HCT116 (cell line): ENCODE measurements at regions not wholly inside any gene's neighbourhood (a gene's known extent, or its start where the extent isn't known, plus 50 kb on each side); places are given as distances from the start of the nearest gene placed in this dataset.

Experiments
- ATAC-seq: fragments of 200-7000 bp; cut with Tn5 transposase; 2 replicates; pipeline ENCODE4 v1.9.1; 2020; ENCODE audit warnings: mild to moderate bottlenecking, moderate library complexity
- BruUV-seq: library from RNA; stranded (reverse); fragments of 400-500 nt; replicated peaks from 2 replicates; lab custom pipeline; 2021; lab: Mats Ljungman, UMichigan
- CTCF ChIA-PET: fragments of 300-600 bp; sonication (Branson Sonifier 250); formaldehyde crosslinking; loops from one replicate; lab custom pipeline; 2021; ENCODE audit warnings: antibody characterized with exemption; lab: Charles Lee
- POLR2A ChIA-PET: fragments of 300-600, 350-600 bp; sonication (Branson Sonifier 250); formaldehyde crosslinking; loops from one replicate; lab custom pipeline; 2021; ENCODE audit warnings: antibody characterized with exemption; lab: Charles Lee
- RAD21 ChIA-PET, 2 experiments: fragments of 300-600 bp; sonication (Branson Sonifier 250); formaldehyde crosslinking; loops; one replicate each; lab custom pipeline; 2023; ENCODE audit warnings: low total read pairs in 2 of 2; ENCODE audit not compliant: uncharacterized antibody in 2 of 2, unreplicated experiment in 2 of 2, low non-redundant PET in 1 of 2; lab: Charles Lee
- DNase-seq: peaks from one replicate; pipeline ENCODE4 v3.0.0-alpha.2; 2010; ENCODE audit warnings: low read depth, low spot score
- H2AFZ ChIP-seq: fragments of 200-600 bp; shearing (Covaris generic), sonication (generic); 2 replicates; pipeline ENCODE4 v1.6.1; 2017; ENCODE audit warnings: low read depth, mixed run types, mixed read lengths, antibody characterized with exemption, low read length; ENCODE audit not compliant: poor library complexity, severe bottlenecking
- H3K27ac ChIP-seq: 2 replicates; pipeline ENCODE4 v1.5.1; 2012; ENCODE audit warnings: low read depth, low read length
- H3K27me3 ChIP-seq: fragments of 200-600 bp; sonication (generic); 2 replicates; pipeline ENCODE4 v1.6.1; 2016; ENCODE audit warnings: mixed run types, low read length, mixed read lengths; ENCODE audit not compliant: insufficient read depth
- H3K36me3 ChIP-seq, 2 experiments: fragments of 200-500 bp in 1 of 2; fragments of 200-600 bp in 1 of 2; sonication (Bioruptor generic) in 1 of 2; sonication (generic) in 1 of 2; 2 replicates each; pipeline versions ENCODE4 v1.5.1 to v1.6.1; 2014 to 2016; ENCODE audit warnings: low read length in 2 of 2, inconsistent platforms in 1 of 2, mixed read lengths in 1 of 2, mixed run types in 1 of 2; ENCODE audit not compliant: insufficient read depth in 2 of 2, control insufficient read depth in 1 of 2
- H3K4me1 ChIP-seq, 2 experiments: fragments of 200-600 bp in 1 of 2; sonication (generic) in 1 of 2; 2 replicates each; pipeline versions ENCODE4 v1.5.1 to v1.6.1; 2012 to 2017; ENCODE audit warnings: low read length in 2 of 2, inconsistent platforms in 1 of 2, mild to moderate bottlenecking in 1 of 2, mixed read lengths in 1 of 2, mixed run types in 1 of 2, moderate library complexity in 1 of 2; ENCODE audit not compliant: insufficient read depth in 2 of 2, control insufficient read depth in 1 of 2
- H3K4me2 ChIP-seq: fragments of 200-600 bp; sonication (generic); 2 replicates; pipeline ENCODE4 v1.6.1; 2017; ENCODE audit warnings: mixed run types, low read length, mixed read lengths
- H3K4me3 ChIP-seq, 2 experiments: fragments of 200-600 bp in 1 of 2; sonication (generic) in 1 of 2; replicated peaks in 1 of 2; 2 replicates each; pipeline ENCODE4 v1.5.1; 2011 to 2016; ENCODE audit warnings: low read length in 2 of 2, control low read depth in 1 of 2, low read depth in 1 of 2, mild to moderate bottlenecking in 1 of 2, mixed read lengths in 1 of 2, mixed run types in 1 of 2
- H3K79me2 ChIP-seq: fragments of 200-600 bp; sonication (generic); 2 replicates; pipeline ENCODE4 v1.6.1; 2017; ENCODE audit warnings: mild to moderate bottlenecking, mixed run types, low read length, moderate library complexity, mixed read lengths; ENCODE audit not compliant: insufficient read depth
- H3K9ac ChIP-seq: fragments of 200-600 bp; sonication (generic); 2 replicates; pipeline ENCODE4 v1.6.1; 2016; ENCODE audit warnings: low read length, mixed read lengths
- H3K9me2 ChIP-seq: fragments of 200-600 bp; sonication (generic), shearing (Covaris generic); 2 replicates; pipeline ENCODE4 v1.6.1; 2017; ENCODE audit warnings: mixed run types, mild to moderate bottlenecking, moderate library complexity; ENCODE audit not compliant: insufficient read depth
- H3K9me3 ChIP-seq, 2 experiments: fragments of 200-500 bp in 1 of 2; fragments of 200-600 bp in 1 of 2; sonication (Bioruptor generic) in 1 of 2; sonication (generic) in 1 of 2; 2 replicates each; pipeline ENCODE4 v1.6.1; 2014 to 2017; ENCODE audit warnings: low read length in 2 of 2, mixed read lengths in 2 of 2, inconsistent platforms in 1 of 2, low read depth in 1 of 2, mild to moderate bottlenecking in 1 of 2, mixed run types in 1 of 2, moderate library complexity in 1 of 2; ENCODE audit not compliant: control insufficient read depth in 1 of 2, insufficient read depth in 1 of 2
- H4K20me1 ChIP-seq: fragments of 200-600 bp; sonication (generic), shearing (Covaris generic); 2 replicates; pipeline ENCODE4 v1.6.1; 2017; ENCODE audit warnings: mixed run types, mild to moderate bottlenecking, moderate library complexity; ENCODE audit not compliant: insufficient read depth
- CBX3 ChIP-seq: IDR thresholded peaks from 2 replicates; pipeline ENCODE4 v1.6.1; 2012; ENCODE audit warnings: low read depth
- CEBPB ChIP-seq: IDR thresholded peaks from 2 replicates; pipeline ENCODE4 v1.6.1; 2012; ENCODE audit warnings: low read depth
- EGR1 ChIP-seq: IDR thresholded peaks from 2 replicates; pipeline ENCODE4 v1.6.1; 2012; ENCODE audit warnings: low read depth
- EZH2 ChIP-seq: fragments of 200-600 bp; sonication (generic); IDR thresholded peaks from 2 replicates; pipeline ENCODE4 v1.6.1; 2017; ENCODE audit warnings: antibody characterized with exemption, mixed run types
- FOSL1 ChIP-seq: IDR thresholded peaks from 2 replicates; pipeline ENCODE4 v1.6.1; 2012; ENCODE audit warnings: low read depth
- JUND ChIP-seq: IDR thresholded peaks from 2 replicates; pipeline ENCODE4 v1.6.1; 2012
- MAX ChIP-seq: IDR thresholded peaks from 2 replicates; pipeline ENCODE4 v1.6.1; 2012
- POLR2AphosphoS5 ChIP-seq: IDR thresholded peaks from 2 replicates; pipeline ENCODE4 v1.6.1; 2011; ENCODE audit warnings: mild to moderate bottlenecking, low read depth, low read length, moderate library complexity
- RAD21 ChIP-seq: IDR thresholded peaks from 2 replicates; pipeline ENCODE4 v1.6.1; 2012; ENCODE audit warnings: low read depth, mild to moderate bottlenecking
- SIN3A ChIP-seq: IDR thresholded peaks from 2 replicates; pipeline ENCODE4 v1.6.1; 2012; ENCODE audit warnings: low read depth
- SP1 ChIP-seq: IDR thresholded peaks from 2 replicates; pipeline ENCODE4 v1.6.1; 2012; ENCODE audit warnings: low read depth
- SRF ChIP-seq: IDR thresholded peaks from 2 replicates; pipeline ENCODE4 v1.6.1; 2012; ENCODE audit warnings: low read depth
- TCF7L2 ChIP-seq: IDR thresholded peaks from 2 replicates; pipeline ENCODE4 v1.7.0; 2011; ENCODE audit warnings: borderline replicate concordance, inconsistent platforms; ENCODE audit not compliant: insufficient read depth, insufficient read length; ENCODE audit errors: extremely low read depth
- YY1 ChIP-seq: IDR thresholded peaks from 2 replicates; pipeline ENCODE4 v1.6.1; 2011; ENCODE audit warnings: low read length, low read depth, moderate library complexity, mild to moderate bottlenecking; ENCODE audit not compliant: insufficient replicate concordance; ENCODE audit errors: extremely low read depth
- ZNF274 ChIP-seq: fragments of 200-500 bp; sonication (Bioruptor generic); IDR thresholded peaks from 2 replicates; pipeline ENCODE4 v1.6.1; 2014; ENCODE audit warnings: mild to moderate bottlenecking, low read depth, low read length, inconsistent platforms
- intact Hi-C: fragments of 100-400 bp; cut with micrococcal nuclease; formaldehyde crosslinking; loops from 2 replicates; pipeline ENCODE4 v1.10.0; 2022
- TF ChIP-seq, protein P1 (sequence below): IDR thresholded peaks from 2 replicates; pipeline ENCODE4 v1.6.1; 2012
- TF ChIP-seq, protein P2 (sequence below): IDR thresholded peaks from 2 replicates; pipeline ENCODE4 v1.6.1; 2012; ENCODE audit warnings: low read depth

DNA sequence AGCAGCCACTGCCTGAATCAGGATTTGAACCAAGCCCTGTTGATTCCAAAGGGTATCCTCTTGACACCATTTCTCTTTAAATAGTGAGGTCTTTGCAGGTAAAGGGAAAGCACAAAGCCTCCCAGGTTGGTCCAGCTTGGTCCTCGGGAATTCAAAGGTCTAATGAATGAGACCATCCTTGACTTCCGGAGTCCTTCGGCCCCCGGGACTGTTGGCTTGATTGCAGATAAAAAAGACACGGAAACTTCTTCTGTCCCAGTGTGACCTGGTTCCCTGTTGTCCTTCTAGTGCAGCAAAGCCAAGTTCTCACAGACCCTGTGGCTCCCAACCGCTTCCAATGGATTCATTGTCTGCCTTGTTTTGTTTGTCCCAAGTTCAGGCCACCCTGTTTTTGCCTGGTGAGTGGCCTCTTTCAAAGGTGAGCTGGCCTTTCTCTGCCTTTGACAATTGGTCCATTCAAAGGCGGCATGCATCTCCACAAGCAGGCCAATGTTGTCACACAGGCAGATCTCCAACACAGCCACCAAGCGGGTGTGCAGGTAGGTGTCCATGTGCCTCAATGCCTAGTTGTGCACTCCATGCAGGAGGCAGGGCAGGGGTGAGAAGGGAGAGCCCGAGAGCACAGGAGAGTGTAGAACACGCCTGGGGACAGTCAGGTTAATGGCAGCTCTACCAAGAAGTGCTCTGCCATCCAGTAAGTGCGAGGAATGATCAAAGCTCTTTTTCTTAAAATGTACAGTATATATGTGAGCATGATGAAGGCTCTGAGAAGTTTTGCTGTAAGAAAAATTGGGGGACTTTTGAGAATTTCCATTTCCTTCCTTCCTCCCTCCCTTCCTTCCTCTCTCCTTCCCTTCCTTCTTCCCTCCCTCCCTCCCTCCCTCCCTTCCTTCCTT is 82.1 kb upstream of the ZBTB40 start:
- H3K4me1 ChIP-seq: no peaks in the 10 kb centered on the region
- ATAC-seq: no peak
- H3K9me3 ChIP-seq: no peaks in the 10 kb centered on the region
- H4K20me1 ChIP-seq: no peaks in the 10 kb centered on the region
- CTCF ChIA-PET: no interaction called here
- no peak overlapping the region for H2AFZ ChIP-seq
- H3K9me2 ChIP-seq: no peaks in the 10 kb centered on the region
- no peak overlapping the region for H3K27ac ChIP-seq
- H3K27me3 ChIP-seq: peaks cover 44% of the 10 kb centered on the region
- POLR2A ChIA-PET: interaction anchor here (0.6 to 0.7 kb wide), 2 partner anchors 83 to 88 kb away, joined by 7 to 8 read pairs; no protein-coding TSS in a partner anchor
- RAD21 ChIA-PET: no interaction called here
- H3K79me2 ChIP-seq: no peaks in the 10 kb centered on the region
- H3K4me3 ChIP-seq: no peak overlapping the region
- intact Hi-C loops: no loop called here
- H3K4me2 ChIP-seq: no peak overlapping the region
- BruUV-seq: no TSS peak
- no peaks in the 10 kb centered on the region for H3K36me3 ChIP-seq
- no peak for TF ChIP-seq SRF
- TF ChIP-seq MAX: no peak
- TF ChIP-seq, protein P1, sequence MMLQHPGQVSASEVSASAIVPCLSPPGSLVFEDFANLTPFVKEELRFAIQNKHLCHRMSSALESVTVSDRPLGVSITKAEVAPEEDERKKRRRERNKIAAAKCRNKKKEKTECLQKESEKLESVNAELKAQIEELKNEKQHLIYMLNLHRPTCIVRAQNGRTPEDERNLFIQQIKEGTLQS: no peak
- no peak for TF ChIP-seq EGR1
- no peak for TF ChIP-seq CEBPB
- no peak for TF ChIP-seq SIN3A
- no peak for TF ChIP-seq ZNF274
- TF ChIP-seq, protein P2, sequence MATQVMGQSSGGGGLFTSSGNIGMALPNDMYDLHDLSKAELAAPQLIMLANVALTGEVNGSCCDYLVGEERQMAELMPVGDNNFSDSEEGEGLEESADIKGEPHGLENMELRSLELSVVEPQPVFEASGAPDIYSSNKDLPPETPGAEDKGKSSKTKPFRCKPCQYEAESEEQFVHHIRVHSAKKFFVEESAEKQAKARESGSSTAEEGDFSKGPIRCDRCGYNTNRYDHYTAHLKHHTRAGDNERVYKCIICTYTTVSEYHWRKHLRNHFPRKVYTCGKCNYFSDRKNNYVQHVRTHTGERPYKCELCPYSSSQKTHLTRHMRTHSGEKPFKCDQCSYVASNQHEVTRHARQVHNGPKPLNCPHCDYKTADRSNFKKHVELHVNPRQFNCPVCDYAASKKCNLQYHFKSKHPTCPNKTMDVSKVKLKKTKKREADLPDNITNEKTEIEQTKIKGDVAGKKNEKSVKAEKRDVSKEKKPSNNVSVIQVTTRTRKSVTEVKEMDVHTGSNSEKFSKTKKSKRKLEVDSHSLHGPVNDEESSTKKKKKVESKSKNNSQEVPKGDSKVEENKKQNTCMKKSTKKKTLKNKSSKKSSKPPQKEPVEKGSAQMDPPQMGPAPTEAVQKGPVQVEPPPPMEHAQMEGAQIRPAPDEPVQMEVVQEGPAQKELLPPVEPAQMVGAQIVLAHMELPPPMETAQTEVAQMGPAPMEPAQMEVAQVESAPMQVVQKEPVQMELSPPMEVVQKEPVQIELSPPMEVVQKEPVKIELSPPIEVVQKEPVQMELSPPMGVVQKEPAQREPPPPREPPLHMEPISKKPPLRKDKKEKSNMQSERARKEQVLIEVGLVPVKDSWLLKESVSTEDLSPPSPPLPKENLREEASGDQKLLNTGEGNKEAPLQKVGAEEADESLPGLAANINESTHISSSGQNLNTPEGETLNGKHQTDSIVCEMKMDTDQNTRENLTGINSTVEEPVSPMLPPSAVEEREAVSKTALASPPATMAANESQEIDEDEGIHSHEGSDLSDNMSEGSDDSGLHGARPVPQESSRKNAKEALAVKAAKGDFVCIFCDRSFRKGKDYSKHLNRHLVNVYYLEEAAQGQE: no peak
- TF ChIP-seq TCF7L2: no peak
- TF ChIP-seq SP1: no peak
- no peak for TF ChIP-seq CBX3
- no peak for TF ChIP-seq YY1
- TF ChIP-seq RAD21: no peak
- no peak for TF ChIP-seq POLR2AphosphoS5
- TF ChIP-seq JUND: no peak
- TF ChIP-seq EZH2: no peak
- TF ChIP-seq FOSL1: no peak
- TF ChIP-seq, all 23 proteins: peak for 0
- H3K9ac ChIP-seq: no peak overlapping the region
- DNase-seq: no peak
